ENCODE measurements at regions not wholly inside any gene's neighbourhood (a gene's known extent, or its start where the extent isn't known, plus 50 kb on each side); places are given as distances from the start of the nearest gene placed in this dataset.
"Not testable (repeated sequence)": the region's sequence is repeated elsewhere in the genome, so short reads cannot be mapped to it uniquely, and the experiment has no call there.

- no peak for DNase-seq (ENCODE audit: extremely low read depth in 1 of 11, low read depth in 9 of 11, low spot score in 4 of 11)
Observed at GRCh38 chr18:37836071-37836970, 270.7 kb upstream of the CELF4 start.

GRCh38 chr18:37832010-37832695 lies 266.6 kb upstream of the CELF4 start:
- not testable (repeated sequence) for DNase-seq (ENCODE audit: extremely low read depth in 1 of 11, low read depth in 9 of 11, low spot score in 4 of 11)

- no peak for DNase-seq (ENCODE audit: extremely low read depth in 1 of 11, low read depth in 9 of 11, low spot score in 4 of 11)
Observed at GRCh38 chr18:37812961-37813360, 247.4 kb upstream of the CELF4 start.

GRCh38 chr18:37805773-37806404 lies 240.3 kb upstream of the CELF4 start:
- DNase-seq (ENCODE audit: extremely low read depth in 1 of 11, low read depth in 9 of 11, low spot score in 4 of 11) = no peak

GRCh38 chr18:37796823-37797349 lies 231.3 kb upstream of the CELF4 start:
- DNase-seq (ENCODE audit: extremely low read depth in 1 of 11, low read depth in 9 of 11, low spot score in 4 of 11) = no peak

- DNase-seq (ENCODE audit: extremely low read depth in 1 of 11, low read depth in 9 of 11, low spot score in 4 of 11) = no peak
Observed at GRCh38 chr18:37787452-37787851, 221.9 kb upstream of the CELF4 start.

- DNase-seq (ENCODE audit: extremely low read depth in 1 of 11, low read depth in 9 of 11, low spot score in 4 of 11) = peak in 8 of 11 donors; percentile 9 to 37 (median 26)
Observed at GRCh38 chr18:37783771-37784170, 218.2 kb upstream of the CELF4 start.

GRCh38 chr18:37779220-37779619 lies 213.6 kb upstream of the CELF4 start:
- no peak for DNase-seq (ENCODE audit: extremely low read depth in 1 of 11, low read depth in 9 of 11, low spot score in 4 of 11)

GRCh38 chr18:37778417-37779165 lies 213.0 kb upstream of the CELF4 start:
- DNase-seq (ENCODE audit: extremely low read depth in 1 of 11, low read depth in 9 of 11, low spot score in 4 of 11) = peak; percentile 42 to 70 (median 57)

GRCh38 chr18:37769826-37770225 lies 204.2 kb upstream of the CELF4 start:
- no peak for DNase-seq (ENCODE audit: extremely low read depth in 1 of 11, low read depth in 9 of 11, low spot score in 4 of 11)

- DNase-seq (ENCODE audit: extremely low read depth in 1 of 11, low read depth in 9 of 11, low spot score in 4 of 11) = no peak
Observed at GRCh38 chr18:37764541-37765288, 199.1 kb upstream of the CELF4 start.

GRCh38 chr18:37762076-37762621 lies 196.6 kb upstream of the CELF4 start:
- no peak for DNase-seq (ENCODE audit: extremely low read depth in 1 of 11, low read depth in 9 of 11, low spot score in 4 of 11)

- no peak for DNase-seq (ENCODE audit: extremely low read depth in 1 of 11, low read depth in 9 of 11, low spot score in 4 of 11)
Observed at GRCh38 chr18:37754141-37754540, 188.5 kb upstream of the CELF4 start.

GRCh38 chr18:37742436-37742835 lies 176.8 kb upstream of the CELF4 start:
- DNase-seq (ENCODE audit: extremely low read depth in 1 of 11, low read depth in 9 of 11, low spot score in 4 of 11) = no peak

GRCh38 chr18:37741032-37741623 lies 175.5 kb upstream of the CELF4 start:
- DNase-seq (ENCODE audit: extremely low read depth in 1 of 11, low read depth in 9 of 11, low spot score in 4 of 11) = no peak

GRCh38 chr18:37734406-37734805 lies 168.8 kb upstream of the CELF4 start:
- DNase-seq (ENCODE audit: extremely low read depth in 1 of 11, low read depth in 9 of 11, low spot score in 4 of 11) = no peak

- no peak for DNase-seq (ENCODE audit: extremely low read depth in 1 of 11, low read depth in 9 of 11, low spot score in 4 of 11)
Observed at GRCh38 chr18:37729716-37730115, 164.1 kb upstream of the CELF4 start.

- DNase-seq (ENCODE audit: extremely low read depth in 1 of 11, low read depth in 9 of 11, low spot score in 4 of 11) = no peak
Observed at GRCh38 chr18:37724206-37724605, 158.6 kb upstream of the CELF4 start.
